ENCODE measurements at regions not wholly inside any gene's neighbourhood (a gene's known extent, or its start where the extent isn't known, plus 50 kb on each side); places are given as distances from the start of the nearest gene placed in this dataset.

- no peak overlapping the region for H3K4me3 ChIP-seq (ENCODE audit: low read depth, low read length)
- TF ChIP-seq CTCF (IDR thresholded peaks at IDR 0.05; ENCODE audit: low read depth, low read length) = no peak
- TF ChIP-seq, protein P1, sequence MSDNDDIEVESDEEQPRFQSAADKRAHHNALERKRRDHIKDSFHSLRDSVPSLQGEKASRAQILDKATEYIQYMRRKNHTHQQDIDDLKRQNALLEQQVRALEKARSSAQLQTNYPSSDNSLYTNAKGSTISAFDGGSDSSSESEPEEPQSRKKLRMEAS (IDR thresholded peaks at IDR 0.05; ENCODE audit: low read depth, low read length) = no peak
- TF ChIP-seq MYC (IDR thresholded peaks at IDR 0.05; ENCODE audit: low read depth, low read length) = no peak
- no peak for TF ChIP-seq POLR2A (IDR thresholded peaks at IDR 0.05; ENCODE audit: extremely low read depth, insufficient read length)
- no peak for DNase-seq (ENCODE audit: low read depth)
These were observed 103.8 kb upstream of the WWC1 start for GRCh38 chr5:168187614-168188013.

- DNase-seq (ENCODE audit: low read depth) = no peak
- H3K4me3 ChIP-seq (ENCODE audit: low read depth, low read length) = no peak overlapping the region
- TF ChIP-seq MYC (IDR thresholded peaks at IDR 0.05; ENCODE audit: low read depth, low read length) (no peak), POLR2A (IDR thresholded peaks at IDR 0.05; ENCODE audit: extremely low read depth, insufficient read length) (no peak), CTCF (IDR thresholded peaks at IDR 0.05; ENCODE audit: low read depth, low read length) (no peak)
- TF ChIP-seq, protein P1 (IDR thresholded peaks at IDR 0.05; ENCODE audit: low read depth, low read length) = no peak
These were observed 103.3 kb upstream of the WWC1 start for GRCh38 chr5:168188182-168188581.

GRCh38 chr5:168192120-168192519 is 99.3 kb upstream of the WWC1 start:
- H3K4me3 ChIP-seq (ENCODE audit: low read depth, low read length) = no peak overlapping the region
- no peak for TF ChIP-seq POLR2A (IDR thresholded peaks at IDR 0.05; ENCODE audit: extremely low read depth, insufficient read length)
- DNase-seq (ENCODE audit: low read depth) = no peak

GRCh38 chr5:168193493-168194250 is 97.8 kb upstream of the WWC1 start:
- H3K4me3 ChIP-seq (ENCODE audit: low read depth, low read length) = no peak overlapping the region
- TF ChIP-seq MYC (IDR thresholded peaks at IDR 0.05; ENCODE audit: low read depth, low read length) (no peak), CTCF (IDR thresholded peaks at IDR 0.05; ENCODE audit: low read depth, low read length) (no peak)
- no peak for DNase-seq (ENCODE audit: low read depth)

DNA sequence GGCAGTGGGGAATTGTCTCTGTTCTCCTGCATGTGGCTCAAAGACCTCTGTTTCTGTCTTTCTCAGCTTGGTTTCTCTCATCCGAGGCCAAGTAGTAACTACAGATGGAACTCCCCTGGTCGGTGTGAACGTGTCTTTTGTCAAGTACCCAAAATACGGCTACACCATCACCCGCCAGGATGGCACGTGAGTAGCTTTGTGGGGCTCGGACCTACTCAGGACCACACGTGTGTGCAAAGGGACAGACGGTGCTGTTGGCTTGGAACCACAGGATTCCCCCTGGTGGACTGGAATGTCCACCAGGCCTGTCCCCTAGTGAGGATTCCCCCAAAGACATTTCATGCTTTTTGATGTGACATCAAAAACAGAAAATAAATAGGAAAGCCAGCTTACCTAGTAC is 96.3 kb upstream of the WWC1 start:
- no peak for DNase-seq (ENCODE audit: low read depth)
- H3K4me3 ChIP-seq (ENCODE audit: low read depth, low read length) = no peak overlapping the region
- TF ChIP-seq MYC (IDR thresholded peaks at IDR 0.05; ENCODE audit: low read depth, low read length) = no peak
- TF ChIP-seq, protein P1 (IDR thresholded peaks at IDR 0.05; ENCODE audit: low read depth, low read length) = no peak
- TF ChIP-seq POLR2A (IDR thresholded peaks at IDR 0.05; ENCODE audit: extremely low read depth, insufficient read length) = no peak
- TF ChIP-seq CTCF (IDR thresholded peaks at IDR 0.05; ENCODE audit: low read depth, low read length) = no peak

GRCh38 chr5:168198359-168198758 is 93.1 kb upstream of the WWC1 start:
- DNase-seq (ENCODE audit: low read depth) = no peak
- no peak overlapping the region for H3K4me3 ChIP-seq (ENCODE audit: low read depth, low read length)

GRCh38 chr5:168202996-168203395 is 88.4 kb upstream of the WWC1 start:
- no peak for TF ChIP-seq CTCF (IDR thresholded peaks at IDR 0.05; ENCODE audit: low read depth, low read length)
- TF ChIP-seq MYC (IDR thresholded peaks at IDR 0.05; ENCODE audit: low read depth, low read length) = no peak
- TF ChIP-seq, protein P1 (IDR thresholded peaks at IDR 0.05; ENCODE audit: low read depth, low read length) = no peak
- TF ChIP-seq POLR2A (IDR thresholded peaks at IDR 0.05; ENCODE audit: extremely low read depth, insufficient read length) = no peak
- no peak for DNase-seq (ENCODE audit: low read depth)
- no peak overlapping the region for H3K4me3 ChIP-seq (ENCODE audit: low read depth, low read length)

More at GRCh38 chr5:168198359-168198758, 93.1 kb upstream of the WWC1 start:
- TF ChIP-seq POLR2A (IDR thresholded peaks at IDR 0.05; ENCODE audit: extremely low read depth, insufficient read length) (no peak), MYC (IDR thresholded peaks at IDR 0.05; ENCODE audit: low read depth, low read length) (no peak)

Measured in NB4 (cell line).